SK-N-SH (cell line): ENCODE measurements at regions not wholly inside any gene's neighbourhood (a gene's known extent, or its start where the extent isn't known, plus 50 kb on each side); places are given as distances from the start of the nearest gene placed in this dataset.

Experiments
- CTCF ChIA-PET: fragments of 300-600, 350-600 bp; formaldehyde crosslinking; extraction: SDS; loops from one replicate; lab custom pipeline; 2021; lab: Yijun Ruan, JAX
- POLR2A ChIA-PET: fragments of 350-600 bp; sonication (Branson Sonifier 250); formaldehyde crosslinking; extraction: SDS; loops from one replicate; lab custom pipeline; 2020; ENCODE audit warnings: antibody characterized with exemption, inconsistent platforms; lab: Yijun Ruan, JAX
- DNase-seq: peaks from one replicate; pipeline ENCODE4 v3.0.0; 2012
- H2AFZ ChIP-seq: fragments of 200-600 bp; sonication (generic); 2 replicates; pipeline ENCODE4 v1.8.1; 2016; ENCODE audit warnings: antibody characterized with exemption, mild to moderate bottlenecking, low read depth
- H3F3A ChIP-seq: fragments of 200-600 bp; sonication (generic); replicated peaks from 2 replicates; pipeline ENCODE3; 2016; ENCODE audit warnings: antibody characterized with exemption, mild to moderate bottlenecking; ENCODE audit not compliant: insufficient read depth
- H3K27ac ChIP-seq, 2 experiments: fragments of 200-500 bp in 1 of 2; fragments of 200-600 bp in 1 of 2; sonication (Bioruptor generic) in 1 of 2; sonication (generic), shearing (Covaris generic) in 1 of 2; 2 replicates each; pipeline versions ENCODE4 v1.5.1 to v1.6.1; 2014 to 2016; ENCODE audit warnings: low read depth in 2 of 2, inconsistent platforms in 1 of 2, low read length in 1 of 2, mild to moderate bottlenecking in 1 of 2, mixed read lengths in 1 of 2
- H3K27me3 ChIP-seq: fragments of 200-600 bp; sonication (generic), shearing (Covaris generic); 2 replicates; pipeline ENCODE4 v1.6.1; 2016; ENCODE audit warnings: mixed run types; ENCODE audit not compliant: insufficient read depth
- H3K36me3 ChIP-seq, 2 experiments: fragments of 200-500 bp in 1 of 2; fragments of 200-600 bp in 1 of 2; sonication (Bioruptor generic) in 1 of 2; sonication (generic) in 1 of 2; replicated peaks in 1 of 2; 2 replicates each; pipeline versions ENCODE3 to v1.5.1; 2014 to 2016; ENCODE audit warnings: low read length in 1 of 2, mild to moderate bottlenecking in 1 of 2; ENCODE audit not compliant: insufficient read depth in 2 of 2, control insufficient read depth in 1 of 2
- H3K4me1 ChIP-seq, 2 experiments: fragments of 200-500 bp in 1 of 2; fragments of 200-600 bp in 1 of 2; sonication (Bioruptor generic) in 1 of 2; sonication (generic), shearing (Covaris generic) in 1 of 2; 2 replicates each; pipeline versions ENCODE4 v1.5.1 to v1.6.1; 2014 to 2016; ENCODE audit warnings: low read depth in 1 of 2, low read length in 1 of 2, mixed run types in 1 of 2; ENCODE audit not compliant: insufficient read depth in 2 of 2, control insufficient read depth in 1 of 2
- H3K4me2 ChIP-seq: fragments of 200-600 bp; sonication (generic), shearing (Covaris generic); 2 replicates; pipeline ENCODE4 v1.6.1; 2017; ENCODE audit warnings: mixed run types
- H3K4me3 ChIP-seq, 2 experiments: fragments of 200-500 bp in 1 of 2; fragments of 200-600 bp in 1 of 2; sonication (Bioruptor generic) in 1 of 2; sonication (generic), shearing (Covaris generic) in 1 of 2; 2 replicates each; pipeline versions ENCODE4 v1.5.1 to v1.8.1; 2014 to 2016; ENCODE audit warnings: low read depth in 2 of 2, inconsistent platforms in 1 of 2, low read length in 1 of 2, mild to moderate bottlenecking in 1 of 2, mixed read lengths in 1 of 2, moderate library complexity in 1 of 2
- H3K79me2 ChIP-seq: fragments of 200-600 bp; sonication (generic); 2 replicates; pipeline ENCODE4 v1.8.1; 2017; ENCODE audit warnings: mild to moderate bottlenecking; ENCODE audit not compliant: insufficient read depth
- H3K9ac ChIP-seq: fragments of 200-600 bp; sonication (generic); 2 replicates; pipeline ENCODE4 v1.6.1; 2017; ENCODE audit warnings: mixed run types
- H3K9me2 ChIP-seq: fragments of 200-600 bp; sonication (generic); 2 replicates; pipeline ENCODE4 v1.6.1; 2017; ENCODE audit warnings: mixed run types
- H3K9me3 ChIP-seq: fragments of 200-600 bp; sonication (generic); 2 replicates; pipeline ENCODE4 v1.6.1; 2017; ENCODE audit warnings: mixed run types, mild to moderate bottlenecking, moderate library complexity
- H4K20me1 ChIP-seq: fragments of 200-600 bp; sonication (generic); 2 replicates; pipeline ENCODE4 v1.6.1; 2017; ENCODE audit warnings: mild to moderate bottlenecking, mixed run types; ENCODE audit not compliant: insufficient read depth
- ELF1 ChIP-seq: IDR thresholded peaks from 2 replicates; pipeline ENCODE4 v1.4.0; 2012
- FOXM1 ChIP-seq: IDR thresholded peaks from 2 replicates; pipeline ENCODE4 v1.4.0; 2012; ENCODE audit warnings: low read depth, mild to moderate bottlenecking
- GABPA ChIP-seq: IDR thresholded peaks from 2 replicates; pipeline ENCODE4 v1.4.0; 2012; ENCODE audit warnings: low read depth, mild to moderate bottlenecking
- IRF3 ChIP-seq: fragments of 150-350 bp; IDR thresholded peaks from 2 replicates; pipeline ENCODE4 v1.6.1; 2016; ENCODE audit warnings: mild to moderate bottlenecking, low read depth, low read length
- MAX ChIP-seq: IDR thresholded peaks from 2 replicates; pipeline ENCODE4 v1.4.0; 2012; ENCODE audit warnings: low read depth
- PBX3 ChIP-seq: IDR thresholded peaks from 2 replicates; pipeline ENCODE4; 2012
- RAD21 ChIP-seq: IDR thresholded peaks from 2 replicates; pipeline ENCODE4 v1.6.1; 2012; ENCODE audit warnings: mild to moderate bottlenecking, low read length
- RCOR1 ChIP-seq: fragments of 150-350 bp; IDR thresholded peaks from 2 replicates; pipeline ENCODE4 v1.6.1; 2017; ENCODE audit warnings: antibody characterized with exemption, low read length
- REST ChIP-seq: IDR thresholded peaks from 2 replicates; pipeline ENCODE4 v1.6.1; 2012; ENCODE audit warnings: mild to moderate bottlenecking, low read depth, low read length, moderate library complexity
- RFX5 ChIP-seq: IDR thresholded peaks from 2 replicates; pipeline ENCODE4 v1.6.1; 2012; ENCODE audit warnings: mild to moderate bottlenecking, improper control_type of control experiment, low read length
- SMC3 ChIP-seq: IDR thresholded peaks from 2 replicates; pipeline ENCODE4 v1.6.1; 2012; ENCODE audit warnings: low read depth, low read length, improper control_type of control experiment
- TCF12 ChIP-seq: IDR thresholded peaks from 2 replicates; pipeline ENCODE4 v1.4.0; 2012
- USF1 ChIP-seq: IDR thresholded peaks from 2 replicates; pipeline ENCODE4 v1.4.0; 2012; ENCODE audit warnings: low read depth, borderline replicate concordance
- ZBTB33 ChIP-seq: IDR thresholded peaks from 2 replicates; pipeline ENCODE4 v1.4.0; 2012; ENCODE audit warnings: low read depth, borderline replicate concordance
- WGBS: methylation state at CpG from one replicate; pipeline ENCODE4 v1.1.6; 2017; ENCODE audit warnings: low lambda C conversion rate; 5-methylcytosine and 5-hydroxymethylcytosine counted together

GRCh38 chrX:56026815-56027214 lies 205.3 kb upstream of the KLF8 start (continued):
- no peak for TF ChIP-seq REST
- TF ChIP-seq ELF1, result no peak
- TF ChIP-seq PBX3, result no peak
- TF ChIP-seq TCF12, result no peak
- TF ChIP-seq USF1, result no peak
- TF ChIP-seq RCOR1, result no peak

GRCh38 chrX:56029188-56029587 lies 203.0 kb upstream of the KLF8 start:
- CTCF ChIA-PET, result no interaction called here
- Histone ChIP-seq H3F3A (no peaks in the 10 kb centered on the region), H3K4me2 (no peak overlapping the region)
- TF ChIP-seq MAX (no peak), RCOR1 (no peak), SMC3 (no peak), FOXM1 (no peak), ZBTB33 (no peak), GABPA (no peak), RAD21 (no peak), RFX5 (no peak), IRF3 (no peak), TCF12 (no peak)
- TF ChIP-seq, all 33 proteins: peak for 0
- DNase-seq, result no peak
- POLR2A ChIA-PET, result no interaction called here
- H4K20me1 ChIP-seq, result no peaks in the 10 kb centered on the region
- no peaks in the 10 kb centered on the region for H3K79me2 ChIP-seq
- H2AFZ ChIP-seq, result no peak overlapping the region
- H3K36me3 ChIP-seq, result no peaks in the 10 kb centered on the region
- H3K27me3 ChIP-seq, result peaks cover 6% of the 10 kb centered on the region; the same call in 1 of the 2 replicates
- no peaks in the 10 kb centered on the region for H3K4me1 ChIP-seq
- no peak overlapping the region for H3K27ac ChIP-seq
- H3K4me3 ChIP-seq, result no peak overlapping the region
- no peaks in the 10 kb centered on the region for H3K9me2 ChIP-seq
- no peak overlapping the region for H3K9ac ChIP-seq
- no peaks in the 10 kb centered on the region for H3K9me3 ChIP-seq
- WGBS, result 3% methylated on average over 5 of the region's 5 CpGs
